SJSA1 (cell line): ENCODE measurements at regions not wholly inside any gene's neighbourhood (a gene's known extent, or its start where the extent isn't known, plus 50 kb on each side); places are given as distances from the start of the nearest gene placed in this dataset.

Experiments
- DNase-seq, 2 experiments: peaks; one replicate each; pipeline ENCODE4 v3.0.0-alpha.2; 2015 to 2020; ENCODE audit warnings: low spot score in 2 of 2, low read depth in 1 of 2
- H3K27ac ChIP-seq: fragments of 250-450 bp; sonication (Bioruptor Pico); 2 replicates; pipeline ENCODE4 v1.5.1; 2020; ENCODE audit warnings: mild to moderate bottlenecking, moderate library complexity
- H3K27me3 ChIP-seq: fragments of 250-450 bp; sonication (Bioruptor Pico); replicated peaks from 2 replicates; pipeline ENCODE4 v1.5.1; 2020; ENCODE audit warnings: mild to moderate bottlenecking, moderate library complexity
- H3K36me3 ChIP-seq: fragments of 250-450 bp; sonication (Bioruptor Pico); 2 replicates; pipeline ENCODE4 v1.5.1; 2020; ENCODE audit warnings: mild to moderate bottlenecking
- H3K4me1 ChIP-seq: fragments of 250-450 bp; sonication (Bioruptor Pico); replicated peaks from 2 replicates; pipeline ENCODE4 v1.6.1; 2021; ENCODE audit warnings: mild to moderate bottlenecking
- H3K4me3 ChIP-seq: fragments of 250-450 bp; sonication (Bioruptor Pico); 2 replicates; pipeline ENCODE4 v1.5.1; 2020; ENCODE audit warnings: mild to moderate bottlenecking
- H3K9me3 ChIP-seq: fragments of 250-450 bp; sonication (Bioruptor Pico); replicated peaks from 2 replicates; pipeline ENCODE4 v1.5.1; 2020; ENCODE audit warnings: mild to moderate bottlenecking

DNA sequence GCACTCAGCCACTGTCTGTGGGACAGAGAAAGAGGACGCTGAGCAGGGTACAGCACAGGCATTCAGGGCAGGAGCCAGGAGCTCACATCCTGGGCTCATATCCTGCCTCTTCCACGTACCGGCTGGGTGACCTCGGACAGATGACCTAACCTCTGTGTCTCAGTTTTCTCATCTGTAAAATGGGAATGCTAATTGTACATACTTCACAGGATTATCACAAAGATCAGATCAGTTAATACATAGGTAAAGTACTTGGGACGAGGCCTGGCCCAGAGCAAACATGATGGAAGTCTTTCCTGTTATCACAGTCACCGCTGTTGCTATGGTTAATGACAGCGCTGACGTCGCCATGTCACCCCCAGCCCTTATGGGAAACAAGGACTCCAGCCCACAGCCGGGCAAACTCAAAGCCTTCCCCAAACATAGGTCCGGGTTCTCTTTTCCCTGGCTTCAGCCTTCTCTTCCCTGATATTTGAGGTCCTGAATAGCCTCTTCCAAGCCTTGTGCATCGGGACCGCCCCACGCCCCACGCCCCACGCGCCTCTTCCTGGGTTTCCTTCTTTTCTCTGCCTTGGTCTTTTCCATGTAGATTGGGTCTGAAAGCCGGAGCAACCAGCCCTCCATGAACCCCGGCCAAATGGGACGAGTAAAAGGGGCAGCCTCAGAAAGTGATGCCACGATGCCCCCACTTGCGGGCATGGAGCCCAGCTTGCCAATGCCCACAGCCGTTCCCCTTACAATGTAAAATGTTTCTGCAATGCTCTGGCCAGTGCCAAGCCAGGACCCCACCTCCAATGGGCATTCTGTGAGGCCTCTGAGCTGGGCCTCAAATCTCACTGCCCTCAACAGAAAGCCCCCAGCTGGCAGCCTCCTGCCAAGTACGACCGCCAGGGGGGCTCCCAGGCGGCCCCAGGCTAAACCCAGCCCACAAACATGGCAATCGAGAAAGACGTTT lies 125.4 kb downstream of the RFLNA start:
- no peak overlapping the region for H3K4me3 ChIP-seq
- peaks cover 37% of the 10 kb centered on the region for H3K4me1 ChIP-seq
- H3K27ac ChIP-seq: no peak overlapping the region
- H3K27me3 ChIP-seq: no peaks in the 10 kb centered on the region
- H3K36me3 ChIP-seq: peaks cover 79% of the 10 kb centered on the region
- no peaks in the 10 kb centered on the region for H3K9me3 ChIP-seq
- no peak for DNase-seq

DNA sequence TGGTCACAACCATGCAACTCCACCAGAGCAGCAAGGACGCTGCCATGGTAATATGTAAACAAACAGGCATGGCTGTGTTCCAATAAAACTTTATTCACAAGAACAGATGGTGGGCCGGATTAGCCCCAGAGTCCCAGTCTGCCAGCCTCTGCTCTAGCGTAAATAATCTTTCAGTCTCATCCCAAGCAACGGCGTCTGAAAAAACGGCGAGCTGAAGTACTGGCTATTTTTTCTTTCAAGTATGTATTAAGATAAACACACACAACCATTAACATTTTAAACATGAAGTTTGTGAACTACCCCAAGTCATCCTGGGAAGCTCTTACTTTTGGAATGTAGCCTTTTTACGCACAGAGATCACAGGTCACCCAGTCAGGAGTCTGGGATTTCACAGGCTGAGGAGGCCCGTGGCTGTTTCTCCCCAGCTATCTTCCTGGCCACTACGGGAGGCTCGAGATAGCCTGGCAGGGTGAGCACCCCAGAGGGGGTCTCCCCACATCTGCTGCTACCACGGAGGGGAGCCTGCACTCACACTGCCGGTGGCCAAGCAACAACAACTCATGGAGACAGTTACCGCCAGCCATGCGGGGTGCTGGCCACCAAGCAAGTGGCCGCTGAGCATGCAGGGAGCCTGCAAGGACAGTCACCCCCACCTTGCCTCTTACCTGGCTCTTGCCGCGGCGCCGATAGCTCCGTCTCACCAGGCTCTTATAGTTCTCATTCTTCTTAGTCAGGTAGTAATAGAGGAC lies 124.6 kb downstream of the RFLNA start:
- Histone ChIP-seq H3K27me3 (no peaks in the 10 kb centered on the region), H3K4me3 (no peak overlapping the region), H3K27ac (no peak overlapping the region), H3K4me1 (peaks cover 32% of the 10 kb centered on the region), H3K36me3 (peaks cover 79% of the 10 kb centered on the region), H3K9me3 (no peaks in the 10 kb centered on the region)
- no peak for DNase-seq

DNA sequence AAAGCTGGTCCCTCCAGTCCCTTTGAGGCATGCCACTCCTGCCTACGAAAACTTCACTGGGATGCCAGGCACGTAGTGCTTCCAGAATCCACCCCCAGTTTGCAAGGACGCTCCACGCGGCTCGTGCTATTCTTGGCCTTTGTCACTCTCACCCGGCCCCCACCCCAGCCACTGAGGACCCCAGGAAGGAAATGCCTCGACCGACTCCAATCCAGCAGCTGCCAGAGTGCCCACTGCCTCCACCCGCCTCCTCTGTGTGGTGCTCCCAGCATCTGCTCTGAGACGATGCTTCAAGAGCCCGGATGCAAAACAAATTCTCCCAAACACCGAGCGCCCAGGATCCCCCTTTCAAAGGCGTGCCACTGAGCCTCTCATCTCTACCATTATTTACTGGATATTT lies 123.9 kb downstream of the RFLNA start:
- peaks cover 29% of the 10 kb centered on the region for H3K4me1 ChIP-seq
- H3K27me3 ChIP-seq: no peaks in the 10 kb centered on the region
- peaks cover 78% of the 10 kb centered on the region for H3K36me3 ChIP-seq
- H3K9me3 ChIP-seq: no peaks in the 10 kb centered on the region
- DNase-seq: no peak
- no peak overlapping the region for H3K4me3 ChIP-seq
- no peak overlapping the region for H3K27ac ChIP-seq

DNA sequence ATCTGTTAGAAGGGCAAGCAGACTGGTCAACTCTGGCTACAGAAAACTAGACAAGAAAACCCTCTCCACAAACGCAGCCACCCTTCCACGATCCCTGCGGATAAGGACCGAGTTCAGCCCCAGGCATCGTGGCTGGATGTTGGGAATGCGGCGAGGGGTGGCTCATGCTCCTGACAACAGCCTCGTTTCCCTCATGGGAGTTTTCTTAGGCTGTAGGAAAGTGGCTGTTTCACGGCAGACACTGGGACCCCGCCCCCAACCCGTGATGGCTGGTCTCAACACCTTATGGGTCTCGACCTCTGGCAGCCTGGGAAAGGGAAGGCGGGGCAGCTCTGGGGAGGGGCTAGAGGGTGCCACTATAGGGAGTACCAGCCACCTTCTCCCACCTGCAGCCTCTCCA lies 123.3 kb downstream of the RFLNA start:
- H3K36me3 ChIP-seq: peaks cover 76% of the 10 kb centered on the region
- no peak overlapping the region for H3K4me3 ChIP-seq
- DNase-seq: no peak
- H3K9me3 ChIP-seq: no peaks in the 10 kb centered on the region
- peaks cover 29% of the 10 kb centered on the region for H3K4me1 ChIP-seq
- H3K27me3 ChIP-seq: no peaks in the 10 kb centered on the region
- no peak overlapping the region for H3K27ac ChIP-seq

- no peak overlapping the region for H3K4me3 ChIP-seq
- no peak for DNase-seq
- no peak overlapping the region for H3K27ac ChIP-seq
- peaks cover 29% of the 10 kb centered on the region for H3K4me1 ChIP-seq
- H3K9me3 ChIP-seq: no peaks in the 10 kb centered on the region
- no peaks in the 10 kb centered on the region for H3K27me3 ChIP-seq
- peaks cover 83% of the 10 kb centered on the region for H3K36me3 ChIP-seq
Measured at GRCh38 chr12:124416516-124417395, 121.9 kb downstream of the RFLNA start.

GRCh38 chr12:124415064-124415463 lies 120.2 kb downstream of the RFLNA start:
- Histone ChIP-seq H3K27me3 (no peaks in the 10 kb centered on the region), H3K4me1 (peaks cover 33% of the 10 kb centered on the region), H3K9me3 (no peaks in the 10 kb centered on the region), H3K27ac (no peak overlapping the region), H3K36me3 (peaks cover 80% of the 10 kb centered on the region), H3K4me3 (no peak overlapping the region)
- DNase-seq: no peak

DNA sequence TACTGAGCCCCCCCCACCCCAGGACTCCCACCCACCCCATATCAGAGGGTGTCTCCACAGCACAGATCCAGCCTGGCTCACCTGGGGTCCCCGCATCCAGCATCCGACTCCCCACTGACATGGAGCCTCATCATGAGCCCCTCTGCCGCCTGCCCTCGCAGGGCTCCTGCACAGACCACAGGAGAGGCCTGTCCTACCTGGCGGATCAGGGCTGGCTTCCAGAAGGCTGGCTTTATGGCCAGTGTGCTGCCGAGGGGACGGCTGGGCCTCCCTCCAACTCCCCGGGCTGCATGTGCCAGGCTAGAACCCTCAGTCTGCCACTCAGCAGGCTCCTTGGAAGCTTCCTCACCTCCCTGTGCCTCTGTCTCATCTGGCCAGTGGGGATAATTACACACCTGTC lies 119.0 kb downstream of the RFLNA start:
- Histone ChIP-seq H3K27me3 (no peaks in the 10 kb centered on the region), H3K27ac (no peak overlapping the region), H3K9me3 (no peaks in the 10 kb centered on the region), H3K4me1 (peaks cover 33% of the 10 kb centered on the region), H3K36me3 (peaks cover 80% of the 10 kb centered on the region), H3K4me3 (no peak overlapping the region)
- no peak for DNase-seq

GRCh38 chr12:124413401-124413800 lies 118.5 kb downstream of the RFLNA start:
- peaks cover 77% of the 10 kb centered on the region for H3K36me3 ChIP-seq
- peak; percentile 51 to 63 for DNase-seq
- H3K9me3 ChIP-seq: no peaks in the 10 kb centered on the region
- no peak overlapping the region for H3K4me3 ChIP-seq
- peaks cover 33% of the 10 kb centered on the region for H3K4me1 ChIP-seq
- H3K27me3 ChIP-seq: no peaks in the 10 kb centered on the region
- no peak overlapping the region for H3K27ac ChIP-seq

GRCh38 chr12:124412646-124413015 lies 117.7 kb downstream of the RFLNA start:
- Histone ChIP-seq H3K9me3 (no peaks in the 10 kb centered on the region), H3K4me3 (no peak overlapping the region), H3K27me3 (no peaks in the 10 kb centered on the region), H3K27ac (no peak overlapping the region), H3K36me3 (peaks cover 79% of the 10 kb centered on the region), H3K4me1 (peaks cover 33% of the 10 kb centered on the region)
- DNase-seq: no peak

DNA sequence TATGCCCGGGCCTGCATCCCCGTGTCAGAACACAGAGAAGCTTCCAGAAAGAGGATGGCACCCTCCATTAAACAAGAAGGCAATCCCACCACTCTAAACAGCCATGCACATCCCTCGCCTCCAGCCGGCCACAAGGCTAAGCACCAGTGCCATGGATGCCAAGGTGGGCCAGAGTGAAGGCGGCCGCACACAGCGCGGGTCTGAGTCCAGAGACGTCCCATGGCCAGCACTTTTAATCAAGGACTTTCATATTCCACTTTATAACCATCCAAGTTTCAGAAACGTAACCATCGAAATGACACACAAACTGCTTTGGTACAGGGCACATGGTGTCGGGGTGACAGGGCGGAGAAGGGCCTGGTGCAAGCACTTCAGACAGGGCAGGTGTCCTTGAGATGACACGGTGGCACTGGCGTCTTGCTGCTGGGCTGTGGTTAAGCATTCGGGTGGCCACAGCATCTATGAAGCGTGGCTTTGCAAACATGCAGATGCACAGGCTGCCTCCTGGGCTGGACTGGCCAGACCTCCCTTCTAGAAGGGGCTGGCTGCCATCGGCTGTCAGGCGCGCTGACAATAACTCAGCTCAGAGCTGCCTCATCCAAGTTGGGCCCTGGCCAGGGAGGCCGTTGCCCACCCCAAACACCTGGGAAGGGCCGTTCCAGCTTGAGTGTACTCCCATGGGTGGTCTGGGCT lies 117.2 kb downstream of the RFLNA start:
- no peak overlapping the region for H3K4me3 ChIP-seq
- H3K9me3 ChIP-seq: no peaks in the 10 kb centered on the region
- peaks cover 80% of the 10 kb centered on the region for H3K36me3 ChIP-seq
- no peaks in the 10 kb centered on the region for H3K27me3 ChIP-seq
- no peak for DNase-seq
- H3K4me1 ChIP-seq: peaks cover 33% of the 10 kb centered on the region
- no peak overlapping the region for H3K27ac ChIP-seq

- H3K27me3 ChIP-seq: no peaks in the 10 kb centered on the region
- no peak overlapping the region for H3K27ac ChIP-seq
- H3K4me3 ChIP-seq: no peak overlapping the region
- H3K9me3 ChIP-seq: no peaks in the 10 kb centered on the region
- peaks cover 87% of the 10 kb centered on the region for H3K36me3 ChIP-seq
- peaks cover 33% of the 10 kb centered on the region for H3K4me1 ChIP-seq
- DNase-seq: no peak
Measured at GRCh38 chr12:124411281-124411878, 116.5 kb downstream of the RFLNA start.

- no peak overlapping the region for H3K27ac ChIP-seq
- peaks cover 89% of the 10 kb centered on the region for H3K36me3 ChIP-seq
- DNase-seq: no peak
- no peak overlapping the region for H3K4me3 ChIP-seq
- H3K4me1 ChIP-seq: peaks cover 33% of the 10 kb centered on the region
- no peaks in the 10 kb centered on the region for H3K9me3 ChIP-seq
- H3K27me3 ChIP-seq: no peaks in the 10 kb centered on the region
Measured at GRCh38 chr12:124410354-124411175, 115.7 kb downstream of the RFLNA start.
